DMS153 treated with DMSO at 0.1 percent for 48 hours (cell line): ENCODE measurements at regions not wholly inside any gene's neighbourhood (a gene's known extent, or its start where the extent isn't known, plus 50 kb on each side); places are given as distances from the start of the nearest gene placed in this dataset.

Experiments
- DNase-seq: peaks from one replicate; lab custom pipeline; 2025; ENCODE audit not compliant: unreplicated experiment; lab: John Stamatoyannopoulos, UW

GRCh38 chr21:20572582-20572981 lies 425.6 kb upstream of the NCAM2 start:
- DNase-seq = no peak

- no peak for DNase-seq
Observed at GRCh38 chr21:20581361-20581760, 416.8 kb upstream of the NCAM2 start.

DNA sequence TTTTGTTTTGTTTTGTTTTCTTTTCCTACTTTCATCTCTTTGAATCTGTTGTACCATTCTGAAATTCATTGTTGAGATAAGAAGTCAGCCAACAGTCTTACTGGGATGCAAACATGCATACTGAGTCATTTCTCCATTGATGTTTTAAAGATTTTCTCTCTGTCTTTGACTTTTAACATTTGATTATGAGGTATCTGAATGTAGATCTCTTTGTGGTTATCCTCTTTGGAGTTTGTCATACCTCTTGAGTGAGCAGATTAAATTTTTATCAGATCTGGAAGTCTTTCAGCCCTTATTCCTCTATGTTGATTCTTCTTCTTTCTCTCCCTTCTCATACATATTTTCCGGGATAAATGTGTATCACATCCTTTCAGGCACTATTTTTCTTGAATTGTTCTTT lies 406.9 kb upstream of the NCAM2 start:
- DNase-seq = no peak

DNA sequence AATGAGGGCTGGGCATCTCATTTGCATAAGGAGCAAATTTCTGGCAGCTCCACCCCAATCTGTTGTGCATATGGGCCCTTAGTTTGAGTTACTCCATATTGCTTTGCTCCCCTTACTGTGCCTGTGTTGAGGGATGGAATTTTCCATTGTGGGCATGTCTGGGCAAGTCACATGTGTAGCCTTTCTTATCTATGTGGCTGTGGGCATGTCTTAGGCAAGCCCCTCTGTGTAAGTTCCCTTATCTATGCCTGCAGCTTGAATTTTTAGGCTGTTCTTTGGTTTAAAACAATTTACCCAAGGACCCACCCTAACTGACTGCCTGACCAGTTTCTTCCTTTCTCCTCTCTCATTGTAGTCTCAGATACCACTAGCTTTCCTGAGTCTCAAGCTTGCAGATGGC lies 405.7 kb upstream of the NCAM2 start:
- no peak for DNase-seq

DNA sequence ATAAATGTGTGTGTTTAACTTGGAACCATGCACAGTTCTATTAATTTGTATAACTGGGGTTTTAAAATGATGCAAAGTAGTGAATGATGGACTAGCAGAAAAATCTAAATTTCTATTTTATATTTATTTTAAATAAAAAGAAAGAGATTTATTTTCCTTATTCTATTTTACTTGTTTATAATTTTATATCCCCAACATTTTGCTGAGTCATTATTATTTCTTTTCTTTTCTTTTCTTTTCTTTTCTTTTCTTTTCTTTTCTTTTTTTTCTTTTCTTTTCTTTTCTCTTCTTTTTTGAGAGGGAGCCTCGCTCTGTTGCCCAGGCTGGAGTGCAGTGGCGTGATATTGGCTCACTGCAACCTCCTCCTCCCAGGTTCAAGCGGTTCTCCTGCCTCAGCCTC lies 395.0 kb upstream of the NCAM2 start:
- DNase-seq = no peak

DNA sequence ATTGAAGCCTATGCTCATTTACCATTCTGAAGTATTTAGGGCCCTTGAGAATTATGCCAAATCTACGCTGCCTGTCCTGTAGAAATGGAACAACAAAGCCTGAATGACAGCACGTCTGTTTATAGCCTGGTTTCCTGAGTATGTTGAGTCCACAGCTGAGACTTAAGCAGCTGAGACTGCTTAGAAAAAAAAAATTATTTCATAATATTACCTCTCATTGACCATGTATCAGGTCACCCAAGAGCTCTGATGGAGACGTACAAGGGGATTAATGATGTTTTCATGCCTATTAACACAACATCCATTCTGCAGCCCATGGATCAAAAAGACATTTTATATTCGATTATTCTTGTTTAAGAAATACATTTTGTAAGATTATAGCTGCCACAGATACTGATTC lies 387.2 kb upstream of the NCAM2 start:
- DNase-seq = no peak

DNA sequence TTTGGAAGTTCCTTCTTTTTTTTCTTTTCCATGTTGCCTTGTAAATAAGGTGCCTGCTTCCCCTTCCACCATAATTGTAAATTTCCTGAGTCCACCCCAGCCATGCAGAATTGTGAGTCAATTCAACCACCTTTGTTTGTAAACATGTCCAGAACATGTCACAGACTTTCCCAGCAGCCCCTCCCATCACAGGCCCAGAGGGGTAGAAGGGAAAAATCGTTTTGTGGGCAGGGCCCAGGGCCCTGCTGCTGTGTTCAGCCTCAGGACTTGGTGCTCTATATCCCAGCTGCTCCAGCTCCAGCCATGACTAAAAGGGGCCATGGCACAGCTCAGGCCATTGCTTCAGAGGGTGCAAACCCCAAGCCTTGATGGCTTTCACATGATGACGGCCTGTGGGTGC lies 384.6 kb upstream of the NCAM2 start:
- no peak for DNase-seq

DNA sequence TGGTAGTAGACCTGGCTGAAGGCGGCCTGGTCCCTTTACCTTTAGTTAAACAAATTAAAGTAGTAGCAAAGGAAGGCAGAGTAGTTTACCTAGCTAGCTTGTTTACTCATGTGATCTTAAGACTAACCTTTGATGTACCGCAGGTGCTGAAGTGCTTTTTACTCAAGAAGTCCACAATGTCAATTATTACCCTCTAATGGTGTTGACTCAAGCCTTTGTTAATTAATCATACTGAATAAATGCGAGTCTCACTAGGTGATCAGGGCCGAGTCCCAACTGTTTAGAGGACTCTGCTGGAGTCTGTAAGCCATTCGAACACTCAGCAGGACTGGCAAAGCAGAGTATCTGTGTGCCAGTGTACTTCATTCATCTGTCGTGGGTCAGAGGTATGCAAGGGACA lies 381.1 kb upstream of the NCAM2 start:
- DNase-seq = no peak

GRCh38 chr21:20618878-20619277 lies 379.3 kb upstream of the NCAM2 start:
- DNase-seq = no peak

- no peak for DNase-seq
Observed at GRCh38 chr21:20627594-20627993, 370.6 kb upstream of the NCAM2 start.

DNA sequence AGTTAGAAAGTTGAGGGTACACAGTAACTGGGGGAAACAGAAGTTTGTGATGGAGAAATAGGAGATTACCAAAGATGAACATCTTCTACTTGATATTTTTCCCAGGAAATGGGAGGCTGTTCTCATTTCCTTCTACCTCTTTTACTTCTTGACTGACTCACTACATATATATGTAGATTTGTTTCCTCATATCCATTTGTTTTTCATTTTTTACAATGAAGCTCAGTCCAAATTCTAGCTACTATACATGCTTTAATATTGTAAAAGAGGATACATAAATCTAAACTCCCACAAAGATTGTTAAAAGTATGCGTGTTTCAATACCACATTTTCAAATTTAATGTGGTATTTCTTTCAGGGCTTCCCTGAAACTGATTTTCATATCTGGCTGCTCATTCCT lies 366.6 kb upstream of the NCAM2 start:
- DNase-seq = no peak

GRCh38 chr21:20639026-20639425 lies 359.2 kb upstream of the NCAM2 start:
- no peak for DNase-seq

- DNase-seq = no peak
Observed at GRCh38 chr21:20641241-20641640, 357.0 kb upstream of the NCAM2 start.

GRCh38 chr21:20642681-20643080 lies 355.5 kb upstream of the NCAM2 start:
- DNase-seq = no peak

DNA sequence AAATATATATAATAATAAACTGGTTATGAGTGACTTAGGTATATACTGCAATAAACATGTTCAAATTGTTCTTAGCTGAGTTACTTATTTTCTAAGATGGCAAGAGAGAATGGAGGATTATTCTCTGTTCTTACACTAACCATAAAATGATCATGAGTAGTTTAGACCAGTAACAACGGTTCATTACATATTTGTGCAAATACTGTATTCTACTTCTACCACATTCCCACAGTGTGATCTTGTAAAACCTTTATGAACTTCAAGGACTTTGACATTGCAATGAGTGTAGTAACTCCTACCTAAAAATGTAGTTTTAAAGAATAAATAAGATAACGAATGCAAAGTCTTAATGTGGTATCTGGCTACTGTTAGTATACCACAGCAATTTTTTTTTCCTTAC lies 353.7 kb upstream of the NCAM2 start:
- no peak for DNase-seq

DNA sequence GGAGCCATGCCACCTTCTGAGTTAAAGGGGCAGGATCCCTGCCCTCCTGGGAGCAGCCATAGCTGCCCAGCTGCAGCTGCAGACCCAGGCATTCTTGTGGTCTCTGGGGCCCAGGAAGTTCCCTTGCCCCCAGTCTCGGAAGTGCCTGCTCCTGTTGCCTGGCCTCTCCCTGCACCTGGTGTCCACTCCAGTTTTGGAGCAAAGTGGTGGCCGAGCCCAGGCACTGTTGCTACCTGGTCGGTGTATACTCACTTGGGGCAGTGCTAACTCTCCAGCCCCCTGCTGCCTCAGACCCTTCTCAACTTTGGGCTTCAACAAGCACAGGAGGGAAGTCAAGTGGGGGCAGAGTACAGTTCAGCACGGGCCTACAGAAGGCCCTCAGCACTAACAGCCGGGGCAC lies 352.9 kb upstream of the NCAM2 start:
- no peak for DNase-seq

DNA sequence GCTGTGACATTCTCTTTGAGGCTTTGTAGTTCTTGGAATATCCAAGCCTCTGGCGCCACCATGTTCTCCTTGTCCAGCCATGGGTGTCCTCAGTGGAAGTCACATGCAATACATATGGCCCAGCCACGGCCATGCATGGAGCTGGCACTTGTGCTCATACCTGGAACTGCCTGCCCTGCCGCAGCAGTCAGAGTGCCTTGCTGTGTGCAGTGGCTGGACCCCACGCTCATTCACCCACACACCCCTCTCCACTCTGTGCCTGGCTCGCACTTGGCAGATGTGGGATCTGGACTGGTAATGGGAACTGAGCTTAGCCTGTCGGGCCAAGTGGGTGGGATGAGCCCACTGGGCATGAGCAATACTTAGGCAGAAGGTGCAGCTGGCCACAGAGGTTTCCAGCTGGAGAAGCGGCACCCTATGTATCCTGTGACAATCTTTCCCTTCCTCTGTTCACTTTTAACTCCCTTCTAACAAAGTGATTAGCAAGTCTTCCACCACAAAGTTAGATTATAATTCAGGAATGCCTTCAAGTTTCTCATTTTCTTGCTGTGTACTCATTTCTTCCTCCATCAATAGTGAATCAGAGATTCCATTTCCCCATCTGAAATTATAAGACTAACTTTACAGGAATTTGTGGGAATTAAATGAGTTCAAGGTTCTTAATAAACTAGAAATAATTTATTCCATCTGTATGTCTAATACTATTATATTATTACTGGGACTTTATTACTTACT lies 351.6 kb upstream of the NCAM2 start:
- DNase-seq = no peak

DNA sequence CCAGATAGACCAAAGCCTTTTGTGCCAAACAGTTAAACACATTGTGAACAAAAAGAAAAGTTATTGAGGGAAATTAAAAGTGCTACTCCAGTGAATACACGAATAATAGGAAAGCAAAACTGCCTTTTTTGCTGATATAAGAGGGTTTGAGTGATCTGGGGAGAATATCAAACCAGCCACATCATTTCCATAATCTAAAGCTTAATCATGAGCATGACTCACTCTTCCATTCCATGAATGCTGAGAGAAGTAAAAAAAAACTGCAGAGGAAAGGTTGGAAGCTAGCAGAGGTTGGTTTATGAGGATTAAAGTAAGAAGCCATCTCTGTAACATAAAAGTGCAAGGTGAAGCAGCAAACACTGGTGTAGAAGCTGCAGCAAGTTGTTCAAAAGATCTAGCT lies 350.6 kb upstream of the NCAM2 start:
- DNase-seq = no peak

DNA sequence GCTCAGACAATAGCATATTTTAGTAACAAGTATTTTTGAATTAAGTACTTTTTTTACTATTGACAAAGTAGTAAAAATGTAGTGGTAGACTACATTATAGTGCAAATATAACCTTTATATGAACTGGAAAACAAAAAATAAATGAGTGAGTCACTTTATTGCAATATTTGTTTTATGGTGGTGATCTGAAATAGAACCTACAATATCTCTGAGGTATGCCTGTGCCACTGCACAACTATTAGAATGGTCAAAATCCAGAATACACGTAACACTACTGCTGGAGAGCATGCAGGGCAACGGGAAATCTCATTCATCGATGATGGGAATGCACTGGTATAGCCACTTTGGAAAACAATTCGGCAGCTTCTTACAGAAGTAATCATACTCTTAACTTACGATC lies 349.0 kb upstream of the NCAM2 start:
- DNase-seq = no peak

DNA sequence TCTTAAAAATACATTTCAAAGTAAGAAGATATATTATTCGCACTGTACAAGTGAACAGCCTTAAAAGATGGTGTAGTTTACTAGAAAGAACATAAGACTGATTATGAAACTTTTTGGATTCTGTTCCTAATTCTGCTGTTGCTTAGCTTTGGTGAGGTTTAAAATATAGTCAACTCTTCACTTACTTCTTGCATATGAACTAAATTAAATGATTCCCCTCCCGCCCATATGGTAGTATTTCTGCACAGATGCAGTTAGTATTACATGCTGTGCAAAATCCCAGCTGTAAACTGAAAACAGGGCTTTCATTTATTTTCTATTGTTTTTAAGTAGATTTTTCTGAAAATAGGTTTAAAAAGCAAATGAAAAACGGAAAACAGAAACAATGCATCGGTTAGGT lies 345.4 kb upstream of the NCAM2 start:
- DNase-seq = no peak

GRCh38 chr21:20661246-20661645 lies 337.0 kb upstream of the NCAM2 start:
- DNase-seq = no peak

DNA sequence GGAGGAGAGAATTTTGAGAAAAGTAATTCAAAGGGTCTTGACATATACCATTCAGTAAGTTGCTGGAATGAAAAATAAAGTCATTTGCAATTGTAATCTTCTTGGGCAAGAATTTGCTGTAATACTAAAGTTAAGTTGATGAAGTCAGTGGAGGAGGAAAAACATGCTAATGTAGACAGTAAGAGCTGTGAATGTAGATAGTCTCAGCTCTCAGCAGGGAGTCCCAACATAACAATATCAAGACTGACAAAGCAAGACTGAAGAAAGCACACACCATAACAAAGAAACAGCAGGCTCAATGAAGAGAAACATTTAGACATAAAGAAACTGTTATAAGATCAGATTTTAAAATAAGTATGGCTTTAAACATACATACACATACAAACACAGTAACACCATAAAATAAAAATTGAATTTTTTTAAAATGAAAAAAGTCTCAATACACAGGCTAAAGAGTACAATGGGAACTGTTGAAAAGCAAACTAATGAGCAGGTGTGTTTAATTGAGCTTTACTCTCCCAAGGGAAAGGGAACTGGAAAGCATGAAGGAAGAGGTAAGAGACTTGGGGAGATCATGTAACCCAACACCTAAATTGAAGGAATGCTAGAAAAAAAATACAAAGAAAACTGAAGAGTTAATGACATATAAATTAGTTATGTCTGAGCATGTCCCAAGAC lies 336.3 kb upstream of the NCAM2 start:
- DNase-seq = no peak

DNA sequence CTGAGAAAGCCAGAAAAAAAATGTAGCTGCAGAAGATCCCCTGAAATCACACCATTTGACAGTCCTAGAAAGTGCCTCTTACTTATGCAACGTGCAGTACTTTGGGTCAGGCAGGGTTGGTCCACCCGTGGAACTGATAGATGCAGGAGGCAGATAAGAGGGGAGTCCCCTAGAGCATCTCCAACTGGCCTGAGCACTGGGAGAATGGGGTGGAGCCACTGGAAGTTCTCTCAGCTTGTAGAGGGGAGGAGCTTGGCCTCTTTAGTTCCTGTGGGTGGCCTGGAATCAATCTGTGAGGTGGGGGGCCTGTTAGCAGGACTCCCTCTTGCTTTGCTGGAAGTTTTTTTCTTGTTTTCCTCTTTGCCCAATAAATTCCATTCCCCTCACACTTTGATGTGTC lies 335.7 kb upstream of the NCAM2 start:
- DNase-seq = no peak
